Right ventricle myocardium inferior (tissue), 1 donor: ENCODE measurements at regions not wholly inside any gene's neighbourhood (a gene's known extent, or its start where the extent isn't known, plus 50 kb on each side); places are given as distances from the start of the nearest gene placed in this dataset.
"Not testable (repeated sequence)": the region's sequence is repeated elsewhere in the genome, so short reads cannot be mapped to it uniquely, and the experiment has no call there.

Source experiments
- ATAC-seq: fragments of 200-7000 bp; cut with Tn5 transposase; one replicate; pipeline ENCODE4 v1.9.1; 2020; ENCODE audit warnings: mild to moderate bottlenecking, moderate library complexity
- DNase-seq: peaks from one replicate; pipeline ENCODE4 v3.0.0; 2021; ENCODE audit errors: missing footprints
- intact Hi-C: fragments of 100-400 bp; cut with DNase I; formaldehyde crosslinking; loops from one replicate; pipeline ENCODE4 v1.11.0; 2022
- donor health status: DM: no; HTN: yes; CAD: no; lungs with severe emphysema.

GRCh38 chrX:96590403-96590802 lies 94.2 kb upstream of the DIAPH2 start:
- no peak for DNase-seq
- intact Hi-C loops: no loop called here
- no peak for ATAC-seq

GRCh38 chrX:96591421-96591820 lies 93.2 kb upstream of the DIAPH2 start:
- intact Hi-C loops: no loop called here
- no peak for DNase-seq

GRCh38 chrX:96597847-96598246 lies 86.8 kb upstream of the DIAPH2 start:
- intact Hi-C loops, ATAC-seq, DNase-seq: not testable (repeated sequence)

More at GRCh38 chrX:96591421-96591820, 93.2 kb upstream of the DIAPH2 start:
- ATAC-seq: no peak

GRCh38 chrX:96611619-96612362 lies 72.9 kb upstream of the DIAPH2 start:
- intact Hi-C loops: no loop called here
- DNase-seq (no peak), ATAC-seq (no peak)

GRCh38 chrX:96615448-96615847 lies 69.2 kb upstream of the DIAPH2 start:
- intact Hi-C loops: no loop called here
- ATAC-seq (no peak), DNase-seq (no peak)

- DNase-seq (no peak), ATAC-seq (no peak)
- intact Hi-C loops: no loop called here
Observed at GRCh38 chrX:96619588-96619987, 65.1 kb upstream of the DIAPH2 start.

- intact Hi-C loops: no loop called here
- no peak for ATAC-seq
- DNase-seq: no peak
Observed at GRCh38 chrX:96621811-96622210, 62.8 kb upstream of the DIAPH2 start.
